Esophagus muscularis mucosa (tissue), 3 donors: ENCODE measurements at regions not wholly inside any gene's neighbourhood (a gene's known extent, or its start where the extent isn't known, plus 50 kb on each side); places are given as distances from the start of the nearest gene placed in this dataset.

Experiments
- POLR2A ChIP-seq: fragments of 450-650 bp; IDR thresholded peaks from one replicate; pipeline ENCODE4 v1.6.1; 2017; ENCODE audit warnings: antibody characterized with exemption, moderate library complexity, mild to moderate bottlenecking, low read depth
- POLR2AphosphoS5 ChIP-seq, 2 donors: sonication (generic); formaldehyde crosslinking; IDR thresholded peaks; one replicate each; pipeline ENCODE4 v1.6.1; 2017; ENCODE audit warnings: antibody characterized with exemption in 2 of 2
- TF ChIP-seq, protein P1 (sequence below), 3 experiments: fragments of 200-600 bp in 2 of 3; fragments of 450-650 bp in 1 of 3; sonication (generic) in 2 of 3; IDR thresholded peaks; one replicate each; pipeline ENCODE4 v1.5.1; 2017 to 2019; ENCODE audit warnings: antibody characterized with exemption in 3 of 3, mild to moderate bottlenecking in 2 of 3, moderate library complexity in 1 of 3

DNA sequence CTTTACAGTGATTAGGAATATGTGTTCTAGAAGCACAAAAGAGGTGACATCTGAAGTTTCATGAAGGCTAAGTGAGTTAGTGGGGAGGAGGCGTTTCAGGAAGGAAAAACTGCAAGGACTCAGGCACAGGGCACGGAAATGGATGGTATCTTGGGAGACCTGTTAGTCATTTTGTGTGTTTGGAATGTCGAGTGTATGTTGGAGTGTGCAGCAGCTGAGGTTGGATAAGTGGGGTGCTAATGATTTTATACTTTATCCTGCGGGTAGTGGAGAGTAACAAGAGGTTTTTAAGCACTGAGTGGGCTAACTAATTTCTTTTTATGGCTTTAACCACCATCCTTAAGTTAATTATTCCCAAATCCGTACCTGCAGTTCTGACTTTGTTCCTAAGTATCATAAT is 571.5 kb upstream of the FBXO33 start:
- TF ChIP-seq, protein P1, sequence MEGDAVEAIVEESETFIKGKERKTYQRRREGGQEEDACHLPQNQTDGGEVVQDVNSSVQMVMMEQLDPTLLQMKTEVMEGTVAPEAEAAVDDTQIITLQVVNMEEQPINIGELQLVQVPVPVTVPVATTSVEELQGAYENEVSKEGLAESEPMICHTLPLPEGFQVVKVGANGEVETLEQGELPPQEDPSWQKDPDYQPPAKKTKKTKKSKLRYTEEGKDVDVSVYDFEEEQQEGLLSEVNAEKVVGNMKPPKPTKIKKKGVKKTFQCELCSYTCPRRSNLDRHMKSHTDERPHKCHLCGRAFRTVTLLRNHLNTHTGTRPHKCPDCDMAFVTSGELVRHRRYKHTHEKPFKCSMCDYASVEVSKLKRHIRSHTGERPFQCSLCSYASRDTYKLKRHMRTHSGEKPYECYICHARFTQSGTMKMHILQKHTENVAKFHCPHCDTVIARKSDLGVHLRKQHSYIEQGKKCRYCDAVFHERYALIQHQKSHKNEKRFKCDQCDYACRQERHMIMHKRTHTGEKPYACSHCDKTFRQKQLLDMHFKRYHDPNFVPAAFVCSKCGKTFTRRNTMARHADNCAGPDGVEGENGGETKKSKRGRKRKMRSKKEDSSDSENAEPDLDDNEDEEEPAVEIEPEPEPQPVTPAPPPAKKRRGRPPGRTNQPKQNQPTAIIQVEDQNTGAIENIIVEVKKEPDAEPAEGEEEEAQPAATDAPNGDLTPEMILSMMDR (IDR thresholded peaks at IDR 0.05) = no peak
- TF ChIP-seq POLR2A = no peak
- no peak for TF ChIP-seq POLR2AphosphoS5 (IDR thresholded peaks at IDR 0.05)
